ENCODE measurements at regions not wholly inside any gene's neighbourhood (a gene's known extent, or its start where the extent isn't known, plus 50 kb on each side); places are given as distances from the start of the nearest gene placed in this dataset.

DNA sequence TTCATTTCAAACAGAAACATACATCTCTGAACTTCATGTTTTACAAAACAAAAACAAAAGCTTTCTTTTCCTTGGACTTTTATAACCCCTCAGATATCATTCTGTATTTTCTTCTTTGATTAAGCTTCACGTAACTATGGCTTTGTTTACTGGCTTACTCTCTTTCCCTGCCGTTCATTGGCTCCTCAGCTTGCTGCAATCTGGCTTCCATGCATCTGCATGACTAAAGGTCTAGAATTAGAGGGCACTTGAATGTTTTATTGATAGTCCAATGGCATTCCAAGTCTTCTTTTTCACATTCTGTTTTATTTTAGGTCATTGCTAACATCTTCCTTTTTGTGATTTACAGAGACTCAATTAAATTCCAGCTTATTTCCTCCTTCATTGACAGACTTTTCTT lies 487.6 kb downstream of the GRXCR1 start:
- DNase-seq, result no peak

DNA sequence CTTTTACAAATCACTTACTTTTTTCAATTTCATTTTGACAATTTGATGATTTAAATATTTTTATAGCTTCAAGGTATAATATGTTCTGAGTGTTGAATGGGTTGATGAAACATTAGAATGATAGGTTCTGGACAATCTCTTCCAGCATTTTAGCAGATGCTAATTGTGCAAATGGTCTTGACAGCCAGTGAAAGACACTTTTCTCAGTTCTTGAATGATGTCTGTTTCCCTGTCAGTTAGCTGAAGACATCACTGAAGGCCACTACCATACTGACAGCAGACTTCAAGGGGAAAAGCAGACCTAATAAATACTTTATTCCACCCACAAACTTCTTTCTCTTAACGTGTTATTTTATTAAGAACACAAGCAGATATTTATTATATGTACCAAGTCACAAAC lies 498.6 kb downstream of the GRXCR1 start:
- intact Hi-C loops (cut with DNase I), result no loop called here
- Histone ChIP-seq H3K9me3 (replicated peaks in 1 of 3) (no peaks in the 10 kb centered on the region), H3K27ac (no peak overlapping the region), H3K27me3 (no peaks in the 10 kb centered on the region), H3K4me1 (replicated peaks in 1 of 2) (no peaks in the 10 kb centered on the region), H3K4me3 (no peak overlapping the region), H3K36me3 (replicated peaks in 1 of 2) (no peaks in the 10 kb centered on the region)
- no peak for DNase-seq
- WGBS, 4 donors, result 13 to 36% (median 19%) methylated on average over 1 of the region's 1 CpG
- no peak for TF ChIP-seq POLR2A (IDR thresholded peaks at IDR 0.05)
- TF ChIP-seq, protein P1, sequence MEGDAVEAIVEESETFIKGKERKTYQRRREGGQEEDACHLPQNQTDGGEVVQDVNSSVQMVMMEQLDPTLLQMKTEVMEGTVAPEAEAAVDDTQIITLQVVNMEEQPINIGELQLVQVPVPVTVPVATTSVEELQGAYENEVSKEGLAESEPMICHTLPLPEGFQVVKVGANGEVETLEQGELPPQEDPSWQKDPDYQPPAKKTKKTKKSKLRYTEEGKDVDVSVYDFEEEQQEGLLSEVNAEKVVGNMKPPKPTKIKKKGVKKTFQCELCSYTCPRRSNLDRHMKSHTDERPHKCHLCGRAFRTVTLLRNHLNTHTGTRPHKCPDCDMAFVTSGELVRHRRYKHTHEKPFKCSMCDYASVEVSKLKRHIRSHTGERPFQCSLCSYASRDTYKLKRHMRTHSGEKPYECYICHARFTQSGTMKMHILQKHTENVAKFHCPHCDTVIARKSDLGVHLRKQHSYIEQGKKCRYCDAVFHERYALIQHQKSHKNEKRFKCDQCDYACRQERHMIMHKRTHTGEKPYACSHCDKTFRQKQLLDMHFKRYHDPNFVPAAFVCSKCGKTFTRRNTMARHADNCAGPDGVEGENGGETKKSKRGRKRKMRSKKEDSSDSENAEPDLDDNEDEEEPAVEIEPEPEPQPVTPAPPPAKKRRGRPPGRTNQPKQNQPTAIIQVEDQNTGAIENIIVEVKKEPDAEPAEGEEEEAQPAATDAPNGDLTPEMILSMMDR (IDR thresholded peaks at IDR 0.05), result no peak

More for the DNA sequence above, 487.6 kb downstream of the GRXCR1 start:
- WGBS, 4 donors, result 70 to 82% (median 79%) methylated on average over 2 of the region's 2 CpGs
- no peaks in the 10 kb centered on the region for H3K4me1 ChIP-seq (replicated peaks in 1 of 2)
- H3K27me3 ChIP-seq, result no peaks in the 10 kb centered on the region
- no peaks in the 10 kb centered on the region for H3K9me3 ChIP-seq (replicated peaks in 1 of 3)
- intact Hi-C loops (cut with DNase I), result no loop called here
- H3K36me3 ChIP-seq (replicated peaks in 1 of 2), result no peaks in the 10 kb centered on the region
- TF ChIP-seq POLR2A (IDR thresholded peaks at IDR 0.05), result no peak
- TF ChIP-seq, protein P1 (IDR thresholded peaks at IDR 0.05), result no peak
- no peak overlapping the region for H3K4me3 ChIP-seq
- H3K27ac ChIP-seq, result no peak overlapping the region

DNA sequence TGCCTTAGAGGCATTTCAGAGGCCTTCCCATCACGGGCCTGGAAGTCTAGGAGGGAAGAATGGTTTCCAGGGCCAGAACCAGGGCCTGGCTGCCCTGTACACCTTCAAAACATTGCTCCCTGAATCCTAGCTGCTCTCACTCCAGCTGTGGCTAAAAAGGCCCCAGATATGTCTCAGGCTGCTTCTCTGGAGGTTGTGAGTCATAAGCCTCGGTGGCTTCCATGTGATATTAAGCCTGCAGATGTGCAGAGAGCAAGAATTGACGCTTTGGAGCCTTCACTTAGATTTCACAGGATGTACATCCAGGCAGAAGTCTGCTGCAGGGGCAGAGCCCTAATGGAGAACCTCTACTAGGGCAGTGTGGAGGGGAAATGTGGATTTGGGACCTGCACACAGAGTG lies 502.5 kb downstream of the GRXCR1 start:
- Histone ChIP-seq H3K27ac (no peak overlapping the region), H3K9me3 (replicated peaks in 1 of 3) (no peaks in the 10 kb centered on the region), H3K4me3 (no peak overlapping the region), H3K27me3 (no peaks in the 10 kb centered on the region), H3K4me1 (replicated peaks in 1 of 2) (no peaks in the 10 kb centered on the region), H3K36me3 (replicated peaks in 1 of 2) (no peaks in the 10 kb centered on the region)
- WGBS, 4 donors, result 76 to 81% (median 77%) methylated on average over 3 of the region's 3 CpGs
- TF ChIP-seq POLR2A (IDR thresholded peaks at IDR 0.05), result no peak
- TF ChIP-seq, protein P1 (IDR thresholded peaks at IDR 0.05), result no peak
- DNase-seq, result no peak
- intact Hi-C loops (cut with DNase I), result no loop called here

DNA sequence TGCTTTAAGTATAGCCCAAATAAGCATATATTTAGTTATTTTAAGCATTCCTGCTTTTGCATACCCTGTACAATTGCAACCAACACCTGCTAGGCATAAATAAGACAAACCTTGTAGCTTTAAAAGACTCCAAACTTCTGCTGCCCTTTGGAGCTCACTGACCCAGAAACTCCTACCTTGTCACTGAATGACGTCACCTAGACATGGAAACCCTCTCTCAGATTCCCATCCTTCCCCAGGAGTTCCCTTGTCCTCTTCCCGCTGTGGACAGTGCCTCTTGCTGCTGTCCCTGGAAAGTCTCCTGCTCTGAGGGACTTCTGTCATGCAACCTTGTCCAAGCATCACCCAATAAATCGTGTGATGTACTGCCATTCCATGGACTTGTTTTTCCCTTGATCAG lies 507.2 kb downstream of the GRXCR1 start:
- no peaks in the 10 kb centered on the region for H3K27me3 ChIP-seq
- H3K4me3 ChIP-seq, result no peak overlapping the region
- H3K4me1 ChIP-seq (replicated peaks in 1 of 2), result no peaks in the 10 kb centered on the region
- TF ChIP-seq, protein P1 (IDR thresholded peaks at IDR 0.05), result no peak
- TF ChIP-seq POLR2A (IDR thresholded peaks at IDR 0.05), result no peak
- no peaks in the 10 kb centered on the region for H3K9me3 ChIP-seq (replicated peaks in 1 of 3)
- DNase-seq, result no peak
- no peak overlapping the region for H3K27ac ChIP-seq
- 75 to 86% (median 81%) methylated on average over 3 of the region's 3 CpGs for WGBS, 4 donors
- intact Hi-C loops (cut with DNase I), result no loop called here
- no peaks in the 10 kb centered on the region for H3K36me3 ChIP-seq (replicated peaks in 1 of 2)

All from adrenal gland (tissue), 9 donors.